K562 (cell line): ENCODE measurements at regions not wholly inside any gene's neighbourhood (a gene's known extent, or its start where the extent isn't known, plus 50 kb on each side); places are given as distances from the start of the nearest gene placed in this dataset.

Source experiments
- ATAC-seq: fragments of 200-7000 bp; cut with Tn5 transposase; 3 replicates; pipeline ENCODE4 v1.9.1; 2020; ENCODE audit warnings: moderate library complexity
- BruUV-seq: library from RNA; stranded (reverse); fragments of 400-500 nt; replicated peaks from 2 replicates; lab custom pipeline; 2021; lab: Mats Ljungman, UMichigan
- CTCF ChIA-PET: fragments of 300-600 bp; formaldehyde crosslinking; extraction: SDS; loops from one replicate; lab custom pipeline; 2021; ENCODE audit warnings: low intra/inter-chr PET ratio; lab: Yijun Ruan, JAX
- POLR2A ChIA-PET: fragments of 300-600, 350-650 bp; sonication (Branson Sonifier 250); formaldehyde crosslinking; extraction: SDS; loops from one replicate; lab custom pipeline; 2021; ENCODE audit warnings: antibody characterized with exemption, inconsistent platforms; lab: Yijun Ruan, JAX
- DNase-seq, 4 experiments: peaks; one replicate each; pipeline versions ENCODE4 v3.0.0 to v3.0.0-alpha.2; 2011 to 2018; ENCODE audit warnings: low spot score in 3 of 4, mixed read lengths in 3 of 4; ENCODE audit errors: extremely low read depth in 1 of 4
- FAIRE-seq: peaks from 2 replicates; lab custom pipeline; 2011; peaks lifted over from hg19 to GRCh38; lab: Jason Lieb, UNC
- H2AFZ ChIP-seq: 2 replicates; pipeline ENCODE4 v1.6.0; 2011; ENCODE audit warnings: low read depth, low read length, control low read depth, inconsistent platforms
- H3K27ac ChIP-seq: fragments of 200-600 bp; 3 replicates; pipeline ENCODE4 v1.8.0; 2011; ENCODE audit warnings: low read depth, mild to moderate bottlenecking, control low read depth, inconsistent platforms, low read length, moderate library complexity, mixed read lengths; ENCODE audit errors: extremely low read depth
- H3K27me3 ChIP-seq, 2 experiments: fragments of 300-600 bp in 1 of 2; 2 replicates in 1 of 2; 3 replicates in 1 of 2; pipeline versions ENCODE4 v1.6.0 to v1.8.0; 2011; ENCODE audit warnings: inconsistent platforms in 2 of 2, low read length in 2 of 2, mild to moderate bottlenecking in 1 of 2, mixed read lengths in 1 of 2, moderate library complexity in 1 of 2; ENCODE audit not compliant: control insufficient read depth in 2 of 2, insufficient read depth in 2 of 2
- H3K36me3 ChIP-seq: fragments of 300-600 bp; 3 replicates; pipeline ENCODE4 v1.8.0; 2011; ENCODE audit warnings: mild to moderate bottlenecking, low read length, inconsistent platforms; ENCODE audit not compliant: control insufficient read depth, insufficient read depth
- H3K4me1 ChIP-seq, 2 experiments: fragments of 200-600 bp in 1 of 2; replicated peaks in 1 of 2; 2 replicates in 1 of 2; 3 replicates in 1 of 2; pipeline versions ENCODE4 v1.5.1 to v1.8.0; 2011; ENCODE audit warnings: inconsistent platforms in 2 of 2, low read length in 2 of 2, mild to moderate bottlenecking in 1 of 2, mixed read lengths in 1 of 2, moderate library complexity in 1 of 2; ENCODE audit not compliant: control insufficient read depth in 2 of 2, insufficient read depth in 2 of 2
- H3K4me2 ChIP-seq: 2 replicates; pipeline ENCODE4 v1.6.1; 2011; ENCODE audit warnings: low read length, control low read depth, inconsistent platforms, mixed read lengths; ENCODE audit not compliant: insufficient read depth
- H3K4me3 ChIP-seq: fragments of 200-600 bp; sonication (generic), shearing (Covaris generic); 2 replicates; pipeline ENCODE4 v1.5.1; 2016; ENCODE audit warnings: control low read depth, inconsistent platforms
- H3K79me2 ChIP-seq: fragments of 200-600 bp; 3 replicates; pipeline ENCODE4 v1.8.0; 2011; ENCODE audit warnings: low read length, inconsistent platforms; ENCODE audit not compliant: control insufficient read depth, insufficient read depth
- H3K9ac ChIP-seq, 2 experiments: 2 replicates each; pipeline versions ENCODE4 v1.6.0 to v1.6.1; 2011; ENCODE audit warnings: low read depth in 2 of 2, low read length in 2 of 2, control low read depth in 1 of 2, inconsistent platforms in 1 of 2, mild to moderate bottlenecking in 1 of 2, mixed read lengths in 1 of 2; ENCODE audit not compliant: insufficient read depth in 1 of 2
- H3K9me1 ChIP-seq: one replicate; pipeline ENCODE4 v1.6.0; 2011; ENCODE audit warnings: inconsistent platforms, mild to moderate bottlenecking, low read length, moderate library complexity; ENCODE audit not compliant: control insufficient read depth, insufficient read depth
- H3K9me3 ChIP-seq: replicated peaks from 2 replicates; pipeline ENCODE4 v1.5.1; 2011; ENCODE audit warnings: low read depth, low read length, inconsistent platforms; ENCODE audit not compliant: control insufficient read depth, insufficient read depth
- H4K20me1 ChIP-seq: replicated peaks from 2 replicates; pipeline ENCODE4 v1.6.1; 2011; ENCODE audit warnings: low read length, inconsistent platforms, mixed read lengths; ENCODE audit not compliant: control insufficient read depth, insufficient read depth
- E2F5 ChIP-seq: sonication (generic); formaldehyde crosslinking; IDR thresholded peaks from 2 replicates; pipeline ENCODE4 v1.8.0; 2022; ENCODE audit warnings: mild to moderate bottlenecking, missing genetic modification reagents
- NFE2L1 ChIP-seq: fragments of 450-650 bp; IDR thresholded peaks from 2 replicates; pipeline ENCODE4 v1.6.1; 2016; ENCODE audit warnings: missing genetic modification characterization, low read depth, mild to moderate bottlenecking, missing compliant biosample characterization, moderate library complexity, borderline replicate concordance
- PPARD ChIP-seq: fragments of 250-450 bp; sonication (Bioruptor Pico); IDR thresholded peaks from 2 replicates; pipeline ENCODE4 v1.8.0; 2022; ENCODE audit warnings: inconsistent platforms, mild to moderate bottlenecking, moderate library complexity
- TBP ChIP-seq: optimal IDR thresholded peaks from 2 replicates; pipeline ENCODE3; 2011; ENCODE audit warnings: low read depth, low read length, improper control_type of control experiment
- ZNF12 ChIP-seq: sonication (generic); formaldehyde crosslinking; IDR thresholded peaks from 2 replicates; pipeline ENCODE4 v1.4.0; 2020; ENCODE audit warnings: mild to moderate bottlenecking, missing genetic modification reagents
- WGBS: fragments of 100-300 bp; shearing (Covaris generic); methylation state at CpG from one replicate; pipeline ENCODE4 v1.1.6; 2016; ENCODE audit warnings: low coverage, mixed read lengths; ENCODE audit not compliant: insufficient coverage; ENCODE audit errors: missing lambda C conversion rate; 5-methylcytosine and 5-hydroxymethylcytosine counted together
- in situ Hi-C: fragments of 300-500 bp; cut with MboI; formaldehyde crosslinking; loops from 4 replicates; pipeline ENCODE4 v1.15.0; 2018; ENCODE audit warnings: inconsistent platforms, mixed read lengths
- intact Hi-C: fragments of 100-400 bp; cut with micrococcal nuclease; formaldehyde crosslinking; loops from 2 replicates; pipeline ENCODE4 v1.14.2; 2022

- intact Hi-C loops: no loop called here
- CTCF ChIA-PET: no interaction called here
- peaks cover 23 to 55% of the 10 kb centered on the region in 2 experiments; a peak in 4 of 5 replicates for H3K27me3 ChIP-seq
- peaks cover 3% of the 10 kb centered on the region; the same call in 1 of the 2 replicates for H3K9me3 ChIP-seq
- no peaks in the 10 kb centered on the region for H3K9me1 ChIP-seq
- 0 out of 2 replicates have a peak, but pooled peaks cover 11% of the 10 kb centered on the region for H4K20me1 ChIP-seq
- POLR2A ChIA-PET: interaction anchor here (0.6 kb wide), 1 partner anchor 21 kb away, joined by 3 read pairs; no protein-coding TSS in a partner anchor
- H2AFZ ChIP-seq: no peak overlapping the region
- no TSS peak for BruUV-seq
- no peak overlapping the region for H3K4me2 ChIP-seq
- no peaks in the 10 kb centered on the region for H3K36me3 ChIP-seq
- ATAC-seq: no peak
- TF ChIP-seq TBP (no peak), E2F5 (no peak), PPARD (CRISPR knock-in tag) (no peak), ZNF12 (CRISPR knock-in tag) (no peak), NFE2L1 (tag) (no peak)
- H3K9ac ChIP-seq: no peak overlapping the region
- no peaks in the 10 kb centered on the region for H3K4me1 ChIP-seq
- WGBS: 0% methylated on average over 6 of the region's 6 CpGs
- H3K4me3 ChIP-seq: no peak overlapping the region
- no peak overlapping the region for H3K27ac ChIP-seq
- in situ Hi-C loops: no loop called here
- H3K79me2 ChIP-seq: no peaks in the 10 kb centered on the region
- DNase-seq: no peak
- FAIRE-seq: no peak
Observed at GRCh38 chr7:155994279-155994811, 182.1 kb upstream of the SHH start.
